GM18517 (cell line): ENCODE measurements at regions not wholly inside any gene's neighbourhood (a gene's known extent, or its start where the extent isn't known, plus 50 kb on each side); places are given as distances from the start of the nearest gene placed in this dataset.

Source experiments
- ATAC-seq: cut with Tn5 transposase; IDR thresholded peaks from one replicate; pipeline ENCODE4 v1.9.1; 2021; ENCODE audit warnings: mild to moderate bottlenecking, moderate library complexity; ENCODE audit not compliant: unreplicated experiment

GRCh38 chr2:128523457-128523856 lies 204.8 kb upstream of the HS6ST1 start:
- no peak for ATAC-seq

- ATAC-seq, result no peak
These were observed 205.5 kb upstream of the HS6ST1 start for GRCh38 chr2:128524183-128524582.

GRCh38 chr2:128525653-128526052 lies 207.0 kb upstream of the HS6ST1 start:
- ATAC-seq, result no peak

GRCh38 chr2:128526455-128526976 lies 207.8 kb upstream of the HS6ST1 start:
- no peak for ATAC-seq

GRCh38 chr2:128528133-128528532 lies 209.5 kb upstream of the HS6ST1 start:
- no peak for ATAC-seq

- no peak for ATAC-seq
These were observed 211.4 kb upstream of the HS6ST1 start for GRCh38 chr2:128530025-128530573.

- ATAC-seq, result no peak
These were observed 213.2 kb upstream of the HS6ST1 start for GRCh38 chr2:128531856-128532255.

GRCh38 chr2:128533101-128533500 lies 214.4 kb upstream of the HS6ST1 start:
- ATAC-seq, result no peak

- ATAC-seq, result no peak
These were observed 216.2 kb upstream of the HS6ST1 start for GRCh38 chr2:128534688-128535392.

GRCh38 chr2:128535953-128536352 lies 217.3 kb upstream of the HS6ST1 start:
- ATAC-seq, result no peak

GRCh38 chr2:128536925-128537620 lies 218.4 kb upstream of the HS6ST1 start:
- no peak for ATAC-seq

- ATAC-seq, result no peak
These were observed 219.0 kb upstream of the HS6ST1 start for GRCh38 chr2:128537646-128538045.

GRCh38 chr2:128538396-128538795 lies 219.7 kb upstream of the HS6ST1 start:
- no peak for ATAC-seq

- no peak for ATAC-seq
These were observed 222.0 kb upstream of the HS6ST1 start for GRCh38 chr2:128540670-128541069.

GRCh38 chr2:128541448-128541847 lies 222.8 kb upstream of the HS6ST1 start:
- no peak for ATAC-seq

GRCh38 chr2:128543036-128543435 lies 224.4 kb upstream of the HS6ST1 start:
- no peak for ATAC-seq

- no peak for ATAC-seq
These were observed 225.0 kb upstream of the HS6ST1 start for GRCh38 chr2:128543646-128544045.

GRCh38 chr2:128544321-128545037 lies 225.8 kb upstream of the HS6ST1 start:
- no peak for ATAC-seq

- ATAC-seq, result no peak
These were observed 226.4 kb upstream of the HS6ST1 start for GRCh38 chr2:128545085-128545484.

- ATAC-seq, result no peak
These were observed 227.2 kb upstream of the HS6ST1 start for GRCh38 chr2:128545829-128546228.

GRCh38 chr2:128547667-128548066 lies 229.0 kb upstream of the HS6ST1 start:
- ATAC-seq, result no peak
